OCI-LY7 (cell line): ENCODE measurements at regions not wholly inside any gene's neighbourhood (a gene's known extent, or its start where the extent isn't known, plus 50 kb on each side); places are given as distances from the start of the nearest gene placed in this dataset.

ENCODE experiments used
- EZH2phosphoT487 ChIP-seq: fragments of 200-600 bp; sonication (generic); IDR thresholded peaks from 2 replicates; pipeline ENCODE4 v1.6.1; 2018; ENCODE audit warnings: low read depth, borderline replicate concordance, mild to moderate bottlenecking, mixed run types, antibody characterized with exemption, low read length, moderate library complexity, mixed read lengths
- TF ChIP-seq, protein P1 (sequence below): fragments of 200-600 bp; sonication (generic); conservative IDR thresholded peaks from 2 replicates; pipeline ENCODE4 v1.5.1; 2014; ENCODE audit warnings: mild to moderate bottlenecking, antibody characterized with exemption, low read length, moderate library complexity, mixed read lengths

DNA sequence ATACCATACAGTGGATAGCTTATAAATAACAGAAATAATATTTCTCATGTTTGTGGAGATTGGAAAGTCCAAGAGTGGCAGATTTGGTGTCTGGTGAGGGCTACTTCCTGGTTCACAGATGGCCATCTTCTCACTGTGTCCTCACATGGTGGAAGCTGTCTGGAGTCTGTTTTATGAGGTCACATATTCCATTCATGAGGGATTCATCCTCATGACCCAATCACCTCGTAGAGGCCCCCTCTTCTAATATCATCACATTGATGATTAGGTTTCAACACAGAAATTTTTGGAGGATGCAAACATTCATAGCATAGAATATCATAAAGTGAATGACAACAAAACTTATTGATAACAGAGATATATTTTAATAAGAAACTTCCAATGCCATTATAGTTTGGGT lies 568.0 kb downstream of the STIM2 start:
- TF ChIP-seq, protein P1, sequence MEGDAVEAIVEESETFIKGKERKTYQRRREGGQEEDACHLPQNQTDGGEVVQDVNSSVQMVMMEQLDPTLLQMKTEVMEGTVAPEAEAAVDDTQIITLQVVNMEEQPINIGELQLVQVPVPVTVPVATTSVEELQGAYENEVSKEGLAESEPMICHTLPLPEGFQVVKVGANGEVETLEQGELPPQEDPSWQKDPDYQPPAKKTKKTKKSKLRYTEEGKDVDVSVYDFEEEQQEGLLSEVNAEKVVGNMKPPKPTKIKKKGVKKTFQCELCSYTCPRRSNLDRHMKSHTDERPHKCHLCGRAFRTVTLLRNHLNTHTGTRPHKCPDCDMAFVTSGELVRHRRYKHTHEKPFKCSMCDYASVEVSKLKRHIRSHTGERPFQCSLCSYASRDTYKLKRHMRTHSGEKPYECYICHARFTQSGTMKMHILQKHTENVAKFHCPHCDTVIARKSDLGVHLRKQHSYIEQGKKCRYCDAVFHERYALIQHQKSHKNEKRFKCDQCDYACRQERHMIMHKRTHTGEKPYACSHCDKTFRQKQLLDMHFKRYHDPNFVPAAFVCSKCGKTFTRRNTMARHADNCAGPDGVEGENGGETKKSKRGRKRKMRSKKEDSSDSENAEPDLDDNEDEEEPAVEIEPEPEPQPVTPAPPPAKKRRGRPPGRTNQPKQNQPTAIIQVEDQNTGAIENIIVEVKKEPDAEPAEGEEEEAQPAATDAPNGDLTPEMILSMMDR: no peak
- no peak for TF ChIP-seq EZH2phosphoT487
